Choroid plexus epithelial cell (primary cell): ENCODE measurements at regions not wholly inside any gene's neighbourhood (a gene's known extent, or its start where the extent isn't known, plus 50 kb on each side); places are given as distances from the start of the nearest gene placed in this dataset.
A peak's percentile ranks its signal among the peaks of the same experiment; 100 is the strongest.

Experiments
- DNase-seq: peaks from one replicate; pipeline ENCODE4 v3.0.0-alpha.2; 2010; ENCODE audit warnings: low read depth
- H3K4me3 ChIP-seq: 2 replicates; pipeline ENCODE4 v1.5.1; 2011; ENCODE audit warnings: low read depth, mild to moderate bottlenecking, control low read depth, low read length, moderate library complexity
- CTCF ChIP-seq: conservative IDR thresholded peaks from 2 replicates; pipeline ENCODE4 v1.5.1; 2011; ENCODE audit warnings: low read depth, mild to moderate bottlenecking, control low read depth, inconsistent platforms, low read length, moderate library complexity

DNA sequence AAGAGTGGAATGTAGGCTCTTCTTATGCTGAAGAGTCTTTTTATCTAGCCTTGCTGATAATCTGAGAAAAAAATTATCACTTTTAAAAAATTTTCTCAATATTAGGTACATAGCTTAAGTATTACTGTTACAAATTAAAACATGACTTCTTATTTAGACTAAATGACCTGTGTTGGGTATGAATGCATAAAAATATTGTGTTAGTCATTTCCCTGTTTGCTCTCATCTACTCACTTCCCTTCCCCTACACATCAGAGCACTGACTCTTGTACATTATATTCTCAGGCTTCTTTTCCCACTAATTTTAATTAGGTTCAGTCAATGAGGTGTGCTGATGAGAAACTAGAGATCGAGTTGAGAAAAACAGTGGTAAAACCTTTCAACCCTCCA is 881.0 kb downstream of the PCDH18 start:
- no peak overlapping the region for H3K4me3 ChIP-seq
- DNase-seq: peak; percentile 15
- TF ChIP-seq CTCF: no peak

- H3K4me3 ChIP-seq: no peak overlapping the region
- no peak for TF ChIP-seq CTCF
- DNase-seq: peak; percentile 84
Observed at GRCh38 chr4:136650541-136651277, 881.6 kb downstream of the PCDH18 start.

GRCh38 chr4:136644279-136644678 is 888.0 kb downstream of the PCDH18 start:
- no peak overlapping the region for H3K4me3 ChIP-seq
- TF ChIP-seq CTCF: no peak
- no peak for DNase-seq

DNA sequence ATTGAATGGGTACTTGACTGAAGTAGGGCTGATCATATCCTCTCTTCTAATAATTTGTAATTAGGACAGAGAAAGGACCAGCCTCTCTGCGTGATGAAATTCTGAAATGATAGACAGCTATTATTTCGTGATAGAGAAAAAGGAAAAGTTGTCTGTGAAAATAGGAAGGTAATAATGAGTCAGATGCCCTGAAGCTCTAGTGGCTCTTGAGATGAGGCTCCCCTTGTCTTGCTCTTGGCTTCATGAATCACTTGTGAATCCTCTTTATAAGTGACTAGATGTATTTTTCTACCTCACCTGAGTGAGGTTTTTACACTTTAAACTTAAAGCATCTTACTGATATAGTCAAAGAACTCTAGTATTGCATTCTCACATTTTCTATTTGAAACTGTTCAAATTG is 888.9 kb downstream of the PCDH18 start:
- no peak for DNase-seq
- no peak overlapping the region for H3K4me3 ChIP-seq
- TF ChIP-seq CTCF: no peak

DNA sequence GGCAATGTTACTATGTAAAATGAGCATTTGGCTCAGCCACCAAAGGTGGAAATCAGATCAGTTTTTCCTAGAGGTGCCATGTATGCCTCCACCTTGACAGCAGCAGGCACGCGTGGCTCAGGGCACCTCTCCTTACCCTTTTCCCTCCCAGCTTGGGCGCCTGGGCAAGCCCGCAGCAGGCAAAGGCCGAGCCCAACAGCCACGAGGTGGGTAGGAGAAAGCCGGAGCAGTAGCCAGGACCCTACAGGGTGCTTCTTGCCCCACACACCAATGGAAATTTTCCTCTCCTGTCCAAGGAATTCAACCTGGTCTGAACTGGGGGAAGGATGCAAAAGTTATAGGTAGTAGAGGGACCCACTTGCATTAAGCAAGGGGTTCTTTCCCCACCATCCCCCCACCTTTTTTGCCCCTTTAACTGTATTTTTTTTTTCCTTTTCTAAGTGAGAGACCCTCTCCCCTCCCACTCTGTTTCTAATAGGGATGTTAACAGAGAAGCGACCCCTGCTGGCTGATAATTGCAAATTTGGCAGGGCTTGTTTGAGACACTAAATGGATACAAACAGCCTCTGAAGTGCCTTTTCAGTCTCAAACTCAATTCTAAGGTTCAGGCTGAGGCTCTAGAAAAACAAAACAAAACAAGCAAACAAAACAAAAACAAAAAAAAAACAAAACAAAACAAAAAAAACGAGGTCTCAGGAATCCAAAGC is 895.1 kb downstream of the PCDH18 start:
- H3K4me3 ChIP-seq: no peak overlapping the region
- peak; percentile 74 for TF ChIP-seq CTCF
- peak; percentile 51 for DNase-seq

DNA sequence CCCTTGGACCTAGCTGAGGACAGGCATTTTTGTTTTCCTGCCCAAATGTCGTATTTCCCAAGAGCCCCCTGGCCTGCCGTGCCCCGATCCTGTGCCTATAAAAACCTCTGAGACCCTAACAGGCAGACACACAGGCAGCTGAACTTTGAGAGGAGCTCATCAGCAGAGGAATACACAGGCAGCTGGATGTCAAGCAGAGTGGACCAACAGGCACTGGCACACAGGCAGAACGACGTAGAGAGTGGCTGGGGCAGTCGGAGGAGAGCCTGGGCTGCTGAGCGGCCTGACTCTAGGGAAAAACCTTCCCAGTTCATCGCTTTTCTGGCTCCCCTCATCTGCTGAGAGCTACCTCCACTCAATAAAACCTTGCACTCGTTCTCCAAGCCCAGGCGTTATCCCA is 896.1 kb downstream of the PCDH18 start:
- H3K4me3 ChIP-seq: no peak overlapping the region
- no peak for DNase-seq
- TF ChIP-seq CTCF: no peak

DNA sequence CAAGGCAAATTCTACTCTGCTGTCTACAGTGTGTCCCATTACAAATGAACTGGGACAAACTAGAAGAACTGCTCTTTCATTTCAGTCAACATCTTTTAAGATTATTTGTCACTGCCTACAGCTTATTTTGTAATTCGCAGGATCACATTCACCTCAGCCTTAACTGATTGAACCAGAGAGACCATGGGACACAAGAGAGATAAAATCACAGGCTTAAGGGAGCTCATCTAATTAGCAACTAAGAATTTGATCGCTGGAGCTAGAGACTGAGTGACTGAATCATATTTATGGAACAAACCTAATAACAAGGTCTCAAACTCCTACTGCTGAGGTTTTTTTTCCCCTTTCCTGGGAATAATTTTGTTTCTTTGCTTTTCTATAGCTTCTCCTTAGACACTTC is 898.2 kb downstream of the PCDH18 start:
- DNase-seq: no peak
- TF ChIP-seq CTCF: no peak

More for the DNA sequence above, 898.2 kb downstream of the PCDH18 start:
- no peak overlapping the region for H3K4me3 ChIP-seq
